ENCODE measurements at regions not wholly inside any gene's neighbourhood (a gene's known extent, or its start where the extent isn't known, plus 50 kb on each side); places are given as distances from the start of the nearest gene placed in this dataset.

- H3K27me3 ChIP-seq (ENCODE audit: control insufficient read depth in 2 of 2, insufficient read depth in 2 of 2, low read length in 2 of 2): no peaks in the 10 kb centered on the region
- DNase-seq (no peak), ATAC-seq (no peak)
- Mint-ChIP-seq H3K27me3 (peaks cover 0 to 5% (median 0%) of the 10 kb centered on the region in 5 donors), H3K4me1 (peaks cover 0 to 9% (median 5%) of the 10 kb centered on the region in 7 donors), H3K4me3 (no peak overlapping the region), H3K27ac (no peak overlapping the region), H3K9me3 (no peaks in the 10 kb centered on the region), H3K36me3 (peaks cover 0 to 5% (median 0%) of the 10 kb centered on the region in 5 donors)
- intact Hi-C loops (cut with micrococcal nuclease): loop anchor here in 1 of 2 donors (10.0 kb wide), 1 partner anchor 130 kb away; no protein-coding TSS in a partner anchor
- H3K27ac ChIP-seq (ENCODE audit: low read depth, low read length): no peak overlapping the region
- POLR2A ChIA-PET: no interaction called here
- no peak overlapping the region for H3K4me3 ChIP-seq (ENCODE audit: low read length)
- H3K4me1 ChIP-seq (ENCODE audit: control insufficient read depth in 2 of 2, insufficient read depth in 2 of 2, low read length in 2 of 2): no peaks in the 10 kb centered on the region
- H3K9me3 ChIP-seq (ENCODE audit: control insufficient read depth in 2 of 3, low read length in 3 of 3): no peaks in the 10 kb centered on the region
- CTCF ChIA-PET: interaction anchor here (0.5 kb wide), 1 partner anchor 63 kb away, joined by 3 read pairs; no protein-coding TSS in a partner anchor
- no peaks in the 10 kb centered on the region for H3K36me3 ChIP-seq (ENCODE audit: control insufficient read depth in 2 of 3, insufficient read depth in 3 of 3, low read length in 3 of 3)
Observed at GRCh38 chr13:111404746-111405145, 84.3 kb downstream of the TEX29 start.

GRCh38 chr13:111406636-111407035 lies 86.2 kb downstream of the TEX29 start:
- no peaks in the 10 kb centered on the region for H3K36me3 ChIP-seq (ENCODE audit: control insufficient read depth in 2 of 3, insufficient read depth in 3 of 3, low read length in 3 of 3)
- Mint-ChIP-seq H3K27me3 (peaks cover 0 to 11% (median 1%) of the 10 kb centered on the region in 5 donors), H3K9me3 (no peaks in the 10 kb centered on the region), H3K36me3 (no peaks in the 10 kb centered on the region), H3K4me3 (no peak overlapping the region), H3K27ac (no peak overlapping the region), H3K4me1 (peaks cover 0 to 4% (median 0%) of the 10 kb centered on the region in 7 donors)
- no peak overlapping the region for H3K27ac ChIP-seq (ENCODE audit: low read depth, low read length)
- DNase-seq: no peak
- no peaks in the 10 kb centered on the region for H3K27me3 ChIP-seq (ENCODE audit: control insufficient read depth in 2 of 2, insufficient read depth in 2 of 2, low read length in 2 of 2)
- ChIA-PET POLR2A (no interaction called here), CTCF (no interaction called here)
- no peaks in the 10 kb centered on the region for H3K4me1 ChIP-seq (ENCODE audit: control insufficient read depth in 2 of 2, insufficient read depth in 2 of 2, low read length in 2 of 2)
- intact Hi-C loops (cut with micrococcal nuclease): loop anchor here in 1 of 2 donors (10.0 kb wide), 1 partner anchor 132 kb away; no protein-coding TSS in a partner anchor
- H3K4me3 ChIP-seq (ENCODE audit: low read length): no peak overlapping the region
- ATAC-seq: no peak
- H3K9me3 ChIP-seq (ENCODE audit: control insufficient read depth in 2 of 3, low read length in 3 of 3): no peaks in the 10 kb centered on the region

- Histone ChIP-seq H3K4me1 (ENCODE audit: control insufficient read depth in 2 of 2, insufficient read depth in 2 of 2, low read length in 2 of 2) (no peaks in the 10 kb centered on the region), H3K4me3 (ENCODE audit: low read length) (no peak overlapping the region), H3K9me3 (ENCODE audit: control insufficient read depth in 2 of 3, low read length in 3 of 3) (no peaks in the 10 kb centered on the region), H3K27ac (ENCODE audit: low read depth, low read length) (no peak overlapping the region), H3K27me3 (ENCODE audit: control insufficient read depth in 2 of 2, insufficient read depth in 2 of 2, low read length in 2 of 2) (no peaks in the 10 kb centered on the region), H3K36me3 (ENCODE audit: control insufficient read depth in 2 of 3, insufficient read depth in 3 of 3, low read length in 3 of 3) (no peaks in the 10 kb centered on the region)
- ATAC-seq (no peak), DNase-seq (no peak)
- peaks cover 0 to 20% (median 9%) of the 10 kb centered on the region in 5 donors for H3K27me3 Mint-ChIP-seq
- ChIA-PET CTCF (no interaction called here), POLR2A (no interaction called here)
- H3K4me1 Mint-ChIP-seq: peaks cover 0 to 1% (median 0%) of the 10 kb centered on the region in 7 donors
- H3K9me3 Mint-ChIP-seq: no peaks in the 10 kb centered on the region
- no peak overlapping the region for H3K4me3 Mint-ChIP-seq
- H3K36me3 Mint-ChIP-seq: no peaks in the 10 kb centered on the region
- H3K27ac Mint-ChIP-seq: no peak overlapping the region
- intact Hi-C loops (cut with micrococcal nuclease): loop anchor here in 1 of 2 donors (10.0 kb wide), 1 partner anchor 133 kb away; no protein-coding TSS in a partner anchor
Observed at GRCh38 chr13:111407381-111408131, 87.1 kb downstream of the TEX29 start.

GRCh38 chr13:111409413-111409812 lies 89.0 kb downstream of the TEX29 start:
- no peak overlapping the region for H3K4me3 ChIP-seq (ENCODE audit: low read length)
- no peaks in the 10 kb centered on the region for H3K36me3 ChIP-seq (ENCODE audit: control insufficient read depth in 2 of 3, insufficient read depth in 3 of 3, low read length in 3 of 3)
- H3K27me3 ChIP-seq (ENCODE audit: control insufficient read depth in 2 of 2, insufficient read depth in 2 of 2, low read length in 2 of 2): no peaks in the 10 kb centered on the region
- Mint-ChIP-seq H3K4me3 (no peak overlapping the region), H3K9me3 (no peaks in the 10 kb centered on the region), H3K27ac (no peak overlapping the region), H3K27me3 (peaks cover 0 to 27% (median 11%) of the 10 kb centered on the region in 5 donors), H3K36me3 (no peaks in the 10 kb centered on the region), H3K4me1 (no peaks in the 10 kb centered on the region)
- ChIA-PET CTCF (no interaction called here), POLR2A (no interaction called here)
- ATAC-seq: no peak
- no peak for DNase-seq
- no peaks in the 10 kb centered on the region for H3K9me3 ChIP-seq (ENCODE audit: control insufficient read depth in 2 of 3, low read length in 3 of 3)
- no peak overlapping the region for H3K27ac ChIP-seq (ENCODE audit: low read depth, low read length)
- no peaks in the 10 kb centered on the region for H3K4me1 ChIP-seq (ENCODE audit: control insufficient read depth in 2 of 2, insufficient read depth in 2 of 2, low read length in 2 of 2)
- intact Hi-C loops (cut with micrococcal nuclease): loop anchor here in 1 of 2 donors (10.0 kb wide), 1 partner anchor 135 kb away; no protein-coding TSS in a partner anchor

GRCh38 chr13:111410232-111411021 lies 90.0 kb downstream of the TEX29 start:
- H3K9me3 Mint-ChIP-seq: no peaks in the 10 kb centered on the region
- CTCF ChIA-PET: no interaction called here

GRCh38 chr13:111411151-111411858 lies 90.9 kb downstream of the TEX29 start:
- Mint-ChIP-seq H3K4me1 (no peaks in the 10 kb centered on the region), H3K4me3 (peak overlapping the region in 1 of 10 donors; percentile 60), H3K27me3 (peaks cover 0 to 28% (median 11%) of the 10 kb centered on the region in 5 donors), H3K27ac (no peak overlapping the region), H3K9me3 (no peaks in the 10 kb centered on the region), H3K36me3 (no peaks in the 10 kb centered on the region)
- Histone ChIP-seq H3K9me3 (ENCODE audit: control insufficient read depth in 2 of 3, low read length in 3 of 3) (no peaks in the 10 kb centered on the region), H3K27me3 (ENCODE audit: control insufficient read depth in 2 of 2, insufficient read depth in 2 of 2, low read length in 2 of 2) (no peaks in the 10 kb centered on the region), H3K36me3 (ENCODE audit: control insufficient read depth in 2 of 3, insufficient read depth in 3 of 3, low read length in 3 of 3) (no peaks in the 10 kb centered on the region), H3K4me3 (ENCODE audit: low read length) (no peak overlapping the region), H3K27ac (ENCODE audit: low read depth, low read length) (no peak overlapping the region), H3K4me1 (ENCODE audit: control insufficient read depth in 2 of 2, insufficient read depth in 2 of 2, low read length in 2 of 2) (no peaks in the 10 kb centered on the region)
- intact Hi-C loops (cut with micrococcal nuclease): no loop called here
- CTCF ChIA-PET: no interaction called here
- ATAC-seq (no peak), DNase-seq (no peak)
- POLR2A ChIA-PET: no interaction called here

More at GRCh38 chr13:111410232-111411021, 90.0 kb downstream of the TEX29 start:
- Histone ChIP-seq H3K4me3 (ENCODE audit: low read length) (no peak overlapping the region), H3K4me1 (ENCODE audit: control insufficient read depth in 2 of 2, insufficient read depth in 2 of 2, low read length in 2 of 2) (no peaks in the 10 kb centered on the region), H3K27ac (ENCODE audit: low read depth, low read length) (no peak overlapping the region), H3K9me3 (ENCODE audit: control insufficient read depth in 2 of 3, low read length in 3 of 3) (no peaks in the 10 kb centered on the region), H3K27me3 (ENCODE audit: control insufficient read depth in 2 of 2, insufficient read depth in 2 of 2, low read length in 2 of 2) (no peaks in the 10 kb centered on the region), H3K36me3 (ENCODE audit: control insufficient read depth in 2 of 3, insufficient read depth in 3 of 3, low read length in 3 of 3) (no peaks in the 10 kb centered on the region)
- H3K27me3 Mint-ChIP-seq: peaks cover 0 to 28% (median 11%) of the 10 kb centered on the region in 5 donors
- POLR2A ChIA-PET: no interaction called here
- no peaks in the 10 kb centered on the region for H3K4me1 Mint-ChIP-seq
- DNase-seq (no peak), ATAC-seq (no peak)
- intact Hi-C loops (cut with micrococcal nuclease): no loop called here
- no peak overlapping the region for H3K4me3 Mint-ChIP-seq
- no peak overlapping the region for H3K27ac Mint-ChIP-seq
- no peaks in the 10 kb centered on the region for H3K36me3 Mint-ChIP-seq
